RWPE1 (cell line): ENCODE measurements at regions not wholly inside any gene's neighbourhood (a gene's known extent, or its start where the extent isn't known, plus 50 kb on each side); places are given as distances from the start of the nearest gene placed in this dataset.

Experiments
- CTCF ChIA-PET: fragments of 350-600 bp; sonication (Branson Sonifier 250); formaldehyde crosslinking; extraction: SDS; loops from one replicate; lab custom pipeline; 2021; lab: Yijun Ruan, JAX
- POLR2A ChIA-PET: fragments of 400-600 bp; formaldehyde crosslinking; extraction: SDS; loops from one replicate; lab custom pipeline; 2020; ENCODE audit warnings: antibody characterized with exemption; ENCODE audit not compliant: low non-redundant PET; lab: Yijun Ruan, JAX
- DNase-seq: peaks from one replicate; pipeline ENCODE4 v3.0.0; 2012; ENCODE audit warnings: low spot score
- H3K27ac ChIP-seq: fragments of 450-650 bp; 2 replicates; pipeline ENCODE4 v1.5.1; 2017
- TF ChIP-seq, protein P1 (sequence below): fragments of 450-650 bp; conservative IDR thresholded peaks from 2 replicates; pipeline ENCODE4 v1.5.1; 2017; ENCODE audit warnings: low read depth, mild to moderate bottlenecking

DNA sequence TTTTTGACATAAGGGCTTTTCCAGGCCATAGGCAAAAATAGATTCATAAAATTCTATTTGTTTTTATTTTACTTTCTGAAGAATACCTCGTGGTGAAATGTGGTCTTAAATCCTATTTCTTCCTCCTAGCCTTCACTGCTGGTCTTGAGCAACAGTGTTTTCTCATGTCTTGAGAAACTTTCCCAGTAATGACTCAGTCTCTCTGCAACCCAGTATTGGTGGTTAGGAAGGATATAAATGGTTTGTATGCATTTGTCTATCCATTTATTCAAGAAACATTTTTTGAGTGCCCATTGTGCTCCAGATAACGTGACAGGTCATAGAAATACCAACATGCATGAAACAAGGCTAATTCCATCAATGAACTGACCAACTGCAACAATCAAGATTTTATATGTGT is 213.9 kb downstream of the TMEM114 start:
- CTCF ChIA-PET: no interaction called here
- no peak for DNase-seq
- no peak overlapping the region for H3K27ac ChIP-seq
- POLR2A ChIA-PET: no interaction called here
- TF ChIP-seq, protein P1, sequence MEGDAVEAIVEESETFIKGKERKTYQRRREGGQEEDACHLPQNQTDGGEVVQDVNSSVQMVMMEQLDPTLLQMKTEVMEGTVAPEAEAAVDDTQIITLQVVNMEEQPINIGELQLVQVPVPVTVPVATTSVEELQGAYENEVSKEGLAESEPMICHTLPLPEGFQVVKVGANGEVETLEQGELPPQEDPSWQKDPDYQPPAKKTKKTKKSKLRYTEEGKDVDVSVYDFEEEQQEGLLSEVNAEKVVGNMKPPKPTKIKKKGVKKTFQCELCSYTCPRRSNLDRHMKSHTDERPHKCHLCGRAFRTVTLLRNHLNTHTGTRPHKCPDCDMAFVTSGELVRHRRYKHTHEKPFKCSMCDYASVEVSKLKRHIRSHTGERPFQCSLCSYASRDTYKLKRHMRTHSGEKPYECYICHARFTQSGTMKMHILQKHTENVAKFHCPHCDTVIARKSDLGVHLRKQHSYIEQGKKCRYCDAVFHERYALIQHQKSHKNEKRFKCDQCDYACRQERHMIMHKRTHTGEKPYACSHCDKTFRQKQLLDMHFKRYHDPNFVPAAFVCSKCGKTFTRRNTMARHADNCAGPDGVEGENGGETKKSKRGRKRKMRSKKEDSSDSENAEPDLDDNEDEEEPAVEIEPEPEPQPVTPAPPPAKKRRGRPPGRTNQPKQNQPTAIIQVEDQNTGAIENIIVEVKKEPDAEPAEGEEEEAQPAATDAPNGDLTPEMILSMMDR: no peak

DNA sequence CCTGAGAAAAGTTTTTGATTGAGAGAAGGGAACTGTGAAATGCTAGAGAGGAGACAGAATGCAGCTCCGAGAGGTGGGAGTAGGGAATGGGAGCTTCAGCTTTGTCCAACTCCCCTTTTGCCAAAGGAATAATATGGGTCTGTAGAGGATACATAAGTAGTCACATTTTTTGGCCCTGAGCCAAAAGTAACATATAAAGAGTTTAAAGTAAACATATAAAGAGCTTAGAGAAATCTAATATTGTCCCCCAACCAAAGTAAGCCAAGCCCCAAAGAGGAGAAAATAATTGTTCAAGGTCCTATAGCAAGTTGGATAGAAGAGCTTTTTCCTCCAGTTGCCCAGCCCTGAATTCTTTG is 215.1 kb downstream of the TMEM114 start:
- TF ChIP-seq, protein P1: no peak
- ChIA-PET POLR2A (no interaction called here), CTCF (no interaction called here)
- DNase-seq: no peak
- H3K27ac ChIP-seq: no peak overlapping the region

DNA sequence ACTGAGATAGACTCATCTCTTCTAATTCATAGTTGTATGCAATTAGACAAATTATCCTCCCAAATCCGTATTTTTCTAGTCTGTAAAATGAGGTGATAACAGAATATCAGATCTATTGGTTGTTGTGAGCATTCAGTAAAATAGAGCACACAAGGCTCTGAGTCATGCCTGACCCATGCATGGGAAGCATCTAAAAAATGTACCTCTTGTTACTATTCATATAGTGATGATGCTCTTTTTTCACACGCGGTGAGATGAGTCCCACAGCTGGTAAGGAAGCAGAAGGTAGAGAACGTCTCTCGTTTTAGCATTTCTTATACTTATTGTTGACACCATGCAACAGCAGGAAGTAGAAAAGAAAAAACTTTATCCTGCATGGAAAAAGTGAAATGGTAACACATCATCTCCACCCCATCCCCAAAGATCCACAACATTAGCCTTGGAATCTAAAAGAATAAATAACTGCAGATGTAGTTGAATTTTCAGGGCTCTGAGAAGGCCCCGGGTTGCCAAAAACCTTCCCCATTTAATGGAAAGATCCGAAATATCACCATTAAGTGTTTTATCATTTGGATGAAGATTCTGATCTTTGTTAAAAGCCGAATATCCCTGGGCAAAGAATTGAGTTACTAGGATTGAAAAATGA is 215.6 kb downstream of the TMEM114 start:
- CTCF ChIA-PET: no interaction called here
- no peak for DNase-seq
- POLR2A ChIA-PET: no interaction called here
- TF ChIP-seq, protein P1: no peak
- H3K27ac ChIP-seq: no peak overlapping the region

DNA sequence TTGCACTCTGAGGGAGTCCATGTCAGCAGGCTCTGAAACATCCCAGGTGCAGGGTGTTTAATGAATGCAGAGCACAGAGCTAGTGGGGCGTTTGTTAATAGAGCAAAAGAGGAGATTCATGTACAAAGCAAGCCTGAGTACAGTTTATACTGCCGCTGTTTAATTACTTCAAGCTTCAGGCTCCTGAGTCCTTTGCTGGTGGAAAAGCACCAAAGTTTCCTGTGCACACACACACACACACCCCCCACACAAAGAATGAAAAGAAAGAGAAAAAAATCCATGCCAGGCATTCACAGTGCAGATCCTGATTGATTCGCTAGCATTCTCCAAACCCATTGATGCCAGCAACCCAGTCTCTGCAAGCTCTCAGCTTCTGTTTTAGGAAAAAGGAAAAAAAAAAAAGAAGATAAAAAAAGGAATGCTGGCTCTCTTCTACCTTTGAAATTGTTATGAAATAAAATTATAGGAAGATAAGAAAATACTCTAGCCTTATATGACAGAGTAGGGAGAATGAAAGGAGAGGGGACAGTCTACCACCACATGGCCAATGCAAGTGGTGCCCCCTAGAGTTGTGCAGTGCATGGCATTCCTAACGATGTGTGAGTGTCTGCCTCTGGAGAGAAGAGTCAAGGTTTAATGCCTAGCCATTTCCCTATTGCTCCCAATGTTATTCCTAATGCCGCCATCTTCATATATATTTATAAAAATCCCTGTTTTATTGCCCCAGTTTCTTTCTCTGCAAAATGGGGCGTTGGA is 216.5 kb downstream of the TMEM114 start:
- TF ChIP-seq, protein P1: no peak
- H3K27ac ChIP-seq: no peak overlapping the region
- ChIA-PET POLR2A (no interaction called here), CTCF (interaction anchor here (0.6 kb wide), 2 partner anchors 18 to 1665 kb away, joined by 3 to 5 read pairs; no protein-coding TSS in a partner anchor)
- DNase-seq: no peak

DNA sequence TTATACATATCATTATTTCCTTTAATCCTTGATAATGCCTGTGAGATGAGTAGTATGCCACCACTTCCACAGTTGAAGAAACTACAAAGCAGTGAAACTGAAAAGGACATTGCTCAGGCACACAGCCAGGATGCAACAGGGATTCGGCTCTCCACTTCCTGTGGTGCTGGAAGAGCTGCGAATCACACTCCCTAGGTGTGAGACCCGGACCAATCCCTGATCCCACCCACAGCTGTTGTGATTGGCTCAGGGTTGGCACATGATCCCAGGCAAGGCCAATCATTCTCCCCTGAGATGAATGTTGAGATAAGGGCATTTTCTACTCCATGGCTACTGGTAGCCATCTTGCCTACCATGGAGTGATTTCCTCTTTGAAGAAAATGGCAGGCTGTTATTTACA is 218.2 kb downstream of the TMEM114 start:
- H3K27ac ChIP-seq: no peak overlapping the region
- CTCF ChIA-PET: interaction anchor here (0.6 to 0.8 kb wide), 2 partner anchors 8 to 1005 kb away, joined by 4 read pairs; no protein-coding TSS in a partner anchor
- DNase-seq: no peak
- TF ChIP-seq, protein P1: no peak
- POLR2A ChIA-PET: no interaction called here

DNA sequence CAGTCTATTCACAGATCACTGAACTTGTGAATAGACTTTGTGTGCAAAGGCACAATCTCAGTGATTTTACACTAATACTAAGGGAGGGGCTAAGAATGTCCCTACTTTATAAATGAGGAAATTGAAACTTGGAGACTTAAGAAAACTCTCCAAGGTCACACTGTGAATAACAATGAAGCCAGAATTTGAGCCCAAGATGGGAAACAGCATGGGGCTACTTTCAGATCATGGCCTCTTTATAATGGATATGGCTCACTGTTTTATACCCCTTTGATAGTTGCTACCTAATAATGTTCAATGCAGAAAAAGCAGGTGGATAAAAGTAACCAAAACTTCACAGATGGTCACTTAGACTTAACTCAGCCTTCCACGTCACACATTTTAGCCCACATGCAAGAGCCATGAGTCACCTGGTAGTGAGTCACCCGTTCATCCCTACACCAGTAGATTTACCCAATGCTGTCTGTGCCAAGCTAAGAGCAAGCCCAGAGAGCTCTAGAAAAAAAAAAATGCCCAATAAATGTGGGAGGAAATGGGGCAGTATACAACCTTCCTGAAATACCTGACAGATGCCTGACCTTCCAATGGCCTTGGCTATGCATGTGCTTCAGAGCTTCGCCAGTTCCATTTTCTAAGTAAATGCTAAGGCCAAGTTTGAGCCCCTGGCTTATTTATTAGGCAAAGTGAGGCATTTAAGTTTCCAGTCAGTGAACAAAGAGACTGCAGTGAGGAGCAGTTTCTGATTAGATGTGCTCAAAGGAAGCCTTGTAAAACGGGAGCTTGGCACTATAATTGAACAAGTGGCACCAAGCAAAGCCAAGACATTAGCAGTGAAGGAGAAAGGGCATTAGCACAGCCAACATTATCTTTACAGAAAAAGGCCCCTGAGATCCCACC is 219.7 kb downstream of the TMEM114 start:
- TF ChIP-seq, protein P1: no peak
- POLR2A ChIA-PET: no interaction called here
- DNase-seq: peak; percentile 30
- H3K27ac ChIP-seq: no peak overlapping the region
- CTCF ChIA-PET: no interaction called here
